Suprapubic skin (tissue), 4 donors: ENCODE measurements at regions not wholly inside any gene's neighbourhood (a gene's known extent, or its start where the extent isn't known, plus 50 kb on each side); places are given as distances from the start of the nearest gene placed in this dataset.

Experiments
- DNase-seq, 2 donors: peaks; one replicate each; pipeline ENCODE4 v3.0.0-alpha.2; 2019; ENCODE audit warnings: low spot score in 2 of 2
- H3K27ac ChIP-seq: fragments of 200-600 bp; sonication (generic); one replicate; pipeline ENCODE4 v1.5.1; 2019
- H3K27me3 ChIP-seq: fragments of 200-600 bp; sonication (generic); one replicate; pipeline ENCODE4 v1.5.1; 2019
- H3K36me3 ChIP-seq: fragments of 200-600 bp; sonication (generic); one replicate; pipeline ENCODE4 v1.5.1; 2019
- H3K4me1 ChIP-seq: fragments of 200-600 bp; sonication (generic); one replicate; pipeline ENCODE4 v1.5.1; 2019
- H3K4me3 ChIP-seq: fragments of 200-600 bp; sonication (generic); one replicate; pipeline ENCODE4 v1.5.1; 2019; ENCODE audit warnings: mild to moderate bottlenecking
- H3K9me3 ChIP-seq: fragments of 200-600 bp; sonication (generic); one replicate; pipeline ENCODE4 v1.5.1; 2019
- CTCF ChIP-seq, 2 donors: fragments of 200-600 bp in 1 of 2; fragments of 450-650 bp in 1 of 2; sonication (generic) in 1 of 2; IDR thresholded peaks; one replicate each; pipeline ENCODE4 v1.5.1; 2016 to 2019; ENCODE audit warnings: antibody characterized with exemption in 2 of 2, mild to moderate bottlenecking in 1 of 2, moderate library complexity in 1 of 2
- EP300 ChIP-seq: sonication (generic); formaldehyde crosslinking; IDR thresholded peaks from one replicate; pipeline ENCODE4 v1.6.1; 2017; ENCODE audit warnings: antibody characterized with exemption
- POLR2A ChIP-seq, 2 donors: fragments of 450-650 bp; IDR thresholded peaks; one replicate each; pipeline ENCODE4 v1.6.1; 2017; ENCODE audit warnings: antibody characterized with exemption in 2 of 2, mild to moderate bottlenecking in 2 of 2, moderate library complexity in 2 of 2
- POLR2AphosphoS5 ChIP-seq, 3 donors: sonication (generic); formaldehyde crosslinking; IDR thresholded peaks; one replicate each; pipeline ENCODE4 v1.6.1; 2017; ENCODE audit warnings: antibody characterized with exemption in 3 of 3
- WGBS: methylation state at CpG from one replicate; pipeline ENCODE4 v1.1.5; 2018; 5-methylcytosine and 5-hydroxymethylcytosine counted together

- Histone ChIP-seq H3K9me3 (no peaks in the 10 kb centered on the region), H3K27ac (no peak overlapping the region), H3K36me3 (no peaks in the 10 kb centered on the region), H3K27me3 (no peaks in the 10 kb centered on the region), H3K4me3 (no peak overlapping the region), H3K4me1 (no peaks in the 10 kb centered on the region)
- TF ChIP-seq POLR2AphosphoS5 (IDR thresholded peaks at IDR 0.05), result no peak
- no peak for TF ChIP-seq POLR2A (IDR thresholded peaks at IDR 0.05)
- no peak for TF ChIP-seq EP300
- no peak for TF ChIP-seq CTCF (IDR thresholded peaks at IDR 0.05)
- no peak for DNase-seq
- 60% methylated on average over 6 of the region's 6 CpGs for WGBS
Observed at GRCh38 chr4:23163647-23164436, 471.1 kb downstream of the GBA3 start.

GRCh38 chr4:23162275-23162674 is 469.5 kb downstream of the GBA3 start:
- Histone ChIP-seq H3K36me3 (no peaks in the 10 kb centered on the region), H3K9me3 (no peaks in the 10 kb centered on the region), H3K27me3 (no peaks in the 10 kb centered on the region), H3K4me1 (no peaks in the 10 kb centered on the region), H3K4me3 (no peak overlapping the region), H3K27ac (no peak overlapping the region)
- no peak for DNase-seq
- 79% methylated on average over 2 of the region's 2 CpGs for WGBS
- TF ChIP-seq EP300, result no peak
- TF ChIP-seq POLR2AphosphoS5 (IDR thresholded peaks at IDR 0.05), result no peak
- no peak for TF ChIP-seq CTCF (IDR thresholded peaks at IDR 0.05)
- no peak for TF ChIP-seq POLR2A (IDR thresholded peaks at IDR 0.05)

- Histone ChIP-seq H3K27ac (no peak overlapping the region), H3K4me3 (no peak overlapping the region), H3K36me3 (no peaks in the 10 kb centered on the region), H3K4me1 (no peaks in the 10 kb centered on the region), H3K9me3 (no peaks in the 10 kb centered on the region), H3K27me3 (no peaks in the 10 kb centered on the region)
- no peak for DNase-seq
- TF ChIP-seq CTCF (IDR thresholded peaks at IDR 0.05), result no peak
- WGBS, result 92% methylated on average over 3 of the region's 3 CpGs
Observed at GRCh38 chr4:23161787-23162186, 469.1 kb downstream of the GBA3 start.

GRCh38 chr4:23153076-23153475 is 460.3 kb downstream of the GBA3 start:
- TF ChIP-seq EP300 (no peak), POLR2AphosphoS5 (IDR thresholded peaks at IDR 0.05) (no peak), POLR2A (IDR thresholded peaks at IDR 0.05) (no peak), CTCF (IDR thresholded peaks at IDR 0.05) (no peak)
- no peak overlapping the region for H3K4me3 ChIP-seq
- H3K36me3 ChIP-seq, result no peaks in the 10 kb centered on the region
- no peaks in the 10 kb centered on the region for H3K9me3 ChIP-seq
- WGBS, result 68% methylated on average over 2 of the region's 2 CpGs
- H3K4me1 ChIP-seq, result no peaks in the 10 kb centered on the region
- H3K27ac ChIP-seq, result no peak overlapping the region
- no peak for DNase-seq
- H3K27me3 ChIP-seq, result no peaks in the 10 kb centered on the region

GRCh38 chr4:23149815-23150214 is 457.1 kb downstream of the GBA3 start:
- no peaks in the 10 kb centered on the region for H3K4me1 ChIP-seq
- no peak overlapping the region for H3K27ac ChIP-seq
- H3K36me3 ChIP-seq, result no peaks in the 10 kb centered on the region
- DNase-seq, result no peak
- TF ChIP-seq POLR2AphosphoS5 (IDR thresholded peaks at IDR 0.05) (no peak), POLR2A (IDR thresholded peaks at IDR 0.05) (no peak), CTCF (IDR thresholded peaks at IDR 0.05) (no peak), EP300 (no peak)
- H3K27me3 ChIP-seq, result no peaks in the 10 kb centered on the region
- WGBS, result 94% methylated on average over 4 of the region's 4 CpGs
- no peaks in the 10 kb centered on the region for H3K9me3 ChIP-seq
- no peak overlapping the region for H3K4me3 ChIP-seq
